Common myeloid progenitor, CD34-positive (primary cell): ENCODE measurements at regions not wholly inside any gene's neighbourhood (a gene's known extent, or its start where the extent isn't known, plus 50 kb on each side); places are given as distances from the start of the nearest gene placed in this dataset.
A peak's percentile ranks its signal among the peaks of the same experiment; 100 is the strongest.

Experiments
- CTCF ChIA-PET: fragments of 350-600 bp; sonication (Branson Sonifier 250); formaldehyde crosslinking; loops from one replicate; lab custom pipeline; 2021; ENCODE audit warnings: antibody characterized with exemption; lab: Charles Lee
- POLR2A ChIA-PET: fragments of 350-600 bp; sonication (Branson Sonifier 250); formaldehyde crosslinking; loops from one replicate; lab custom pipeline; 2021; ENCODE audit warnings: antibody characterized with exemption; lab: Charles Lee
- DNase-seq, 3 donors: peaks; one replicate each; pipeline versions ENCODE4 v3.0.0 to v3.0.0-alpha.2; 2013
- H3K27ac ChIP-seq, 2 experiments: 1 replicate in 1 of 2; 2 replicates in 1 of 2; pipeline ENCODE4 v1.7.0; 2013; ENCODE audit warnings: inconsistent platforms in 2 of 2, low read length in 2 of 2, mild to moderate bottlenecking in 2 of 2, low read depth in 1 of 2, moderate library complexity in 1 of 2; ENCODE audit not compliant: severe bottlenecking in 2 of 2, insufficient read depth in 1 of 2, poor library complexity in 1 of 2
- H3K27me3 ChIP-seq, 5 experiments: replicated peaks in 2 of 5; 1 replicate in 3 of 5; 2 replicates in 2 of 5; pipeline versions ENCODE4 v1.6.1 to v1.7.0; 2013; ENCODE audit warnings: low read length in 4 of 5, mild to moderate bottlenecking in 2 of 5, moderate library complexity in 2 of 5, inconsistent platforms in 1 of 5; ENCODE audit not compliant: insufficient read depth in 5 of 5, control insufficient read depth in 4 of 5
- H3K36me3 ChIP-seq, 4 experiments: 1 replicate in 2 of 4; 2 replicates in 2 of 4; pipeline versions ENCODE4 v1.6.1 to v1.7.0; 2013; ENCODE audit warnings: low read length in 3 of 4, control low read depth in 1 of 4, mild to moderate bottlenecking in 1 of 4; ENCODE audit not compliant: control insufficient read depth in 4 of 4, insufficient read depth in 4 of 4
- H3K4me1 ChIP-seq, 4 experiments: 1 replicate in 3 of 4; 2 replicates in 1 of 4; pipeline versions ENCODE4 v1.6.1 to v1.7.1; 2013; ENCODE audit warnings: low read length in 3 of 4, mild to moderate bottlenecking in 3 of 4, control low read depth in 1 of 4, inconsistent platforms in 1 of 4, moderate library complexity in 1 of 4; ENCODE audit not compliant: control insufficient read depth in 4 of 4, insufficient read depth in 4 of 4; ENCODE audit errors: control extremely low read depth in 1 of 4
- H3K4me3 ChIP-seq, 7 experiments: 1 replicate in 4 of 7; 2 replicates in 3 of 7; pipeline versions ENCODE4 v1.5.1 to v1.7.0; 2013; ENCODE audit warnings: mild to moderate bottlenecking in 7 of 7, low read length in 6 of 7, moderate library complexity in 6 of 7, inconsistent platforms in 2 of 7, low read depth in 2 of 7, control low read depth in 1 of 7; ENCODE audit not compliant: insufficient read depth in 4 of 7, control insufficient read depth in 1 of 7; ENCODE audit errors: extremely low read depth in 1 of 7
- H3K9me3 ChIP-seq, 5 experiments: 1 replicate in 4 of 5; 2 replicates in 1 of 5; pipeline versions ENCODE4 v1.6.1 to v1.7.1; 2013; ENCODE audit warnings: low read length in 4 of 5, mild to moderate bottlenecking in 2 of 5, inconsistent platforms in 1 of 5, low read depth in 1 of 5, moderate library complexity in 1 of 5; ENCODE audit not compliant: control insufficient read depth in 4 of 5, insufficient read depth in 2 of 5; ENCODE audit errors: control extremely low read depth in 1 of 5
- WGBS: methylation state at CpG from one replicate; pipeline ENCODE4 v1.1.5; 2013; ENCODE audit not compliant: insufficient coverage; 5-methylcytosine and 5-hydroxymethylcytosine counted together

- H3K27me3 ChIP-seq, result no peaks in the 10 kb centered on the region
- no peak for DNase-seq
- peaks cover 0 to 8% (median 3%) of the 10 kb centered on the region in 5 experiments for H3K9me3 ChIP-seq
- no peaks in the 10 kb centered on the region for H3K36me3 ChIP-seq
- ChIA-PET POLR2A (no interaction called here), CTCF (interaction anchor here (1.2 kb wide), 1 partner anchor 25 kb away, joined by 3 read pairs; no protein-coding TSS in a partner anchor)
- H3K4me3 ChIP-seq, result no peak overlapping the region
- H3K4me1 ChIP-seq, result peaks cover 3 to 24% (median 20%) of the 10 kb centered on the region in 4 experiments
- WGBS, result 97% methylated on average over 6 of the region's 6 CpGs
- no peak overlapping the region for H3K27ac ChIP-seq
Measured at GRCh38 chr6:119453242-119454200, 104.0 kb upstream of the MAN1A1 start.

- peaks cover 18 to 42% (median 35%) of the 10 kb centered on the region in 4 experiments for H3K4me1 ChIP-seq
- H3K9me3 ChIP-seq, result peaks cover 0 to 10% (median 3%) of the 10 kb centered on the region in 5 experiments
- DNase-seq, result peak in 2 of 3 donors; percentile 56 to 67
- H3K27ac ChIP-seq, result no peak overlapping the region
- no peak overlapping the region for H3K4me3 ChIP-seq
- ChIA-PET POLR2A (no interaction called here), CTCF (interaction anchor here (1.0 to 1.1 kb wide), 2 partner anchors 13 to 20 kb away, joined by 3 to 4 read pairs; no protein-coding TSS in a partner anchor)
- no peaks in the 10 kb centered on the region for H3K27me3 ChIP-seq
- H3K36me3 ChIP-seq, result no peaks in the 10 kb centered on the region
- WGBS, result 89% methylated on average over 4 of the region's 6 CpGs
Measured at GRCh38 chr6:119449331-119450156, 100.0 kb upstream of the MAN1A1 start.

GRCh38 chr6:119447921-119448320 lies 98.4 kb upstream of the MAN1A1 start:
- Histone ChIP-seq H3K36me3 (no peaks in the 10 kb centered on the region), H3K27me3 (no peaks in the 10 kb centered on the region), H3K9me3 (peaks cover 0 to 5% (median 0%) of the 10 kb centered on the region in 5 experiments), H3K4me1 (peaks cover 26 to 56% (median 47%) of the 10 kb centered on the region in 4 experiments), H3K27ac (no peak overlapping the region), H3K4me3 (no peak overlapping the region)
- no CpG with 5 or more reads among the region's 3 CpGs for WGBS
- ChIA-PET POLR2A (no interaction called here), CTCF (interaction anchor here (1.0 kb wide), 1 partner anchor 9 kb away, joined by 3 read pairs; no protein-coding TSS in a partner anchor)
- DNase-seq, result no peak

GRCh38 chr6:119446609-119447008 lies 97.0 kb upstream of the MAN1A1 start:
- WGBS, result 35% methylated on average over 2 of the region's 2 CpGs
- ChIA-PET POLR2A (no interaction called here), CTCF (no interaction called here)
- peaks cover 26 to 62% (median 53%) of the 10 kb centered on the region in 4 experiments for H3K4me1 ChIP-seq
- no peaks in the 10 kb centered on the region for H3K27me3 ChIP-seq
- H3K4me3 ChIP-seq, result peak overlapping the region in 1 of 7 experiments; percentile 10
- H3K27ac ChIP-seq, result peak overlapping the region; percentile 26 to 56
- H3K9me3 ChIP-seq, result peaks cover 0 to 3% (median 0%) of the 10 kb centered on the region in 5 experiments
- H3K36me3 ChIP-seq, result no peaks in the 10 kb centered on the region
- DNase-seq, result peak in 1 of 3 donors; percentile 30

GRCh38 chr6:119446115-119446554 lies 96.6 kb upstream of the MAN1A1 start:
- Histone ChIP-seq H3K4me1 (peaks cover 26 to 62% (median 53%) of the 10 kb centered on the region in 4 experiments), H3K27me3 (no peaks in the 10 kb centered on the region), H3K36me3 (no peaks in the 10 kb centered on the region), H3K9me3 (peaks cover 0 to 3% (median 2%) of the 10 kb centered on the region in 5 experiments), H3K4me3 (peak overlapping the region in 1 of 7 experiments; percentile 3), H3K27ac (peak overlapping the region; percentile 26 to 56)
- POLR2A ChIA-PET, result no interaction called here
- peak; percentile 30 to 75 (median 75) for DNase-seq
- CTCF ChIA-PET, result interaction anchor here (0.7 kb wide), 1 partner anchor 17 kb away, joined by 3 read pairs; no protein-coding TSS in a partner anchor
- WGBS, result 100% methylated on average over 1 of the region's 1 CpG

GRCh38 chr6:119445666-119446065 lies 96.1 kb upstream of the MAN1A1 start:
- ChIA-PET POLR2A (no interaction called here), CTCF (interaction anchor here (0.7 kb wide), 1 partner anchor 18 kb away, joined by 3 read pairs; no protein-coding TSS in a partner anchor)
- Histone ChIP-seq H3K4me1 (peaks cover 26 to 62% (median 53%) of the 10 kb centered on the region in 4 experiments), H3K27me3 (no peaks in the 10 kb centered on the region), H3K9me3 (peaks cover 0 to 6% (median 3%) of the 10 kb centered on the region in 5 experiments), H3K36me3 (no peaks in the 10 kb centered on the region), H3K27ac (peak overlapping the region in 1 of 2 experiments; percentile 56), H3K4me3 (no peak overlapping the region)
- 95% methylated on average over 4 of the region's 4 CpGs for WGBS
- no peak for DNase-seq
